ENCODE measurements at regions not wholly inside any gene's neighbourhood (a gene's known extent, or its start where the extent isn't known, plus 50 kb on each side); places are given as distances from the start of the nearest gene placed in this dataset.

GRCh38 chr9:16150938-16151650, 598.3 kb downstream of the CCDC171 start:
- H3K36me3 ChIP-seq (ENCODE audit: insufficient read depth, low read length): no peaks in the 10 kb centered on the region
- no peak overlapping the region for H3K4me2 ChIP-seq (ENCODE audit: insufficient read depth, low read length)
- H3K79me2 ChIP-seq (ENCODE audit: insufficient read depth, low read length): no peaks in the 10 kb centered on the region
- H3K27ac ChIP-seq (ENCODE audit: low read depth, low read length): no peak overlapping the region
- TF ChIP-seq, protein P1, sequence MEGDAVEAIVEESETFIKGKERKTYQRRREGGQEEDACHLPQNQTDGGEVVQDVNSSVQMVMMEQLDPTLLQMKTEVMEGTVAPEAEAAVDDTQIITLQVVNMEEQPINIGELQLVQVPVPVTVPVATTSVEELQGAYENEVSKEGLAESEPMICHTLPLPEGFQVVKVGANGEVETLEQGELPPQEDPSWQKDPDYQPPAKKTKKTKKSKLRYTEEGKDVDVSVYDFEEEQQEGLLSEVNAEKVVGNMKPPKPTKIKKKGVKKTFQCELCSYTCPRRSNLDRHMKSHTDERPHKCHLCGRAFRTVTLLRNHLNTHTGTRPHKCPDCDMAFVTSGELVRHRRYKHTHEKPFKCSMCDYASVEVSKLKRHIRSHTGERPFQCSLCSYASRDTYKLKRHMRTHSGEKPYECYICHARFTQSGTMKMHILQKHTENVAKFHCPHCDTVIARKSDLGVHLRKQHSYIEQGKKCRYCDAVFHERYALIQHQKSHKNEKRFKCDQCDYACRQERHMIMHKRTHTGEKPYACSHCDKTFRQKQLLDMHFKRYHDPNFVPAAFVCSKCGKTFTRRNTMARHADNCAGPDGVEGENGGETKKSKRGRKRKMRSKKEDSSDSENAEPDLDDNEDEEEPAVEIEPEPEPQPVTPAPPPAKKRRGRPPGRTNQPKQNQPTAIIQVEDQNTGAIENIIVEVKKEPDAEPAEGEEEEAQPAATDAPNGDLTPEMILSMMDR (IDR thresholded peaks at IDR 0.05; ENCODE audit: extremely low read depth, low read depth, low read length): no peak
- DNase-seq (ENCODE audit: insufficient read length, low spot score, missing footprints): no peak
- H2AFZ ChIP-seq (ENCODE audit: low read length): no peak overlapping the region
- H3K9me3 ChIP-seq (ENCODE audit: low read depth, low read length): no peaks in the 10 kb centered on the region
- H3K27me3 ChIP-seq (ENCODE audit: insufficient read depth, low read length): no peaks in the 10 kb centered on the region
- no peaks in the 10 kb centered on the region for H3K4me1 ChIP-seq (ENCODE audit: insufficient read depth, low read length)
- no peaks in the 10 kb centered on the region for H4K20me1 ChIP-seq (ENCODE audit: insufficient read depth, low read length)
- no peak overlapping the region for H3K4me3 ChIP-seq (ENCODE audit: insufficient read depth, low read length)

GRCh38 chr9:16152276-16153101, 599.6 kb downstream of the CCDC171 start:
- no peak for DNase-seq (ENCODE audit: insufficient read length, low spot score, missing footprints)
- Histone ChIP-seq H2AFZ (ENCODE audit: low read length) (no peak overlapping the region), H3K79me2 (ENCODE audit: insufficient read depth, low read length) (no peaks in the 10 kb centered on the region), H3K4me2 (ENCODE audit: insufficient read depth, low read length) (no peak overlapping the region), H4K20me1 (ENCODE audit: insufficient read depth, low read length) (no peaks in the 10 kb centered on the region), H3K4me3 (ENCODE audit: insufficient read depth, low read length) (no peak overlapping the region), H3K9me3 (ENCODE audit: low read depth, low read length) (no peaks in the 10 kb centered on the region), H3K36me3 (ENCODE audit: insufficient read depth, low read length) (no peaks in the 10 kb centered on the region), H3K4me1 (ENCODE audit: insufficient read depth, low read length) (no peaks in the 10 kb centered on the region), H3K27ac (ENCODE audit: low read depth, low read length) (no peak overlapping the region), H3K27me3 (ENCODE audit: insufficient read depth, low read length) (no peaks in the 10 kb centered on the region)
- TF ChIP-seq, protein P1 (IDR thresholded peaks at IDR 0.05; ENCODE audit: extremely low read depth, low read depth, low read length): no peak

GRCh38 chr9:16153221-16153620, 600.4 kb downstream of the CCDC171 start:
- Histone ChIP-seq H2AFZ (ENCODE audit: low read length) (no peak overlapping the region), H3K4me3 (ENCODE audit: insufficient read depth, low read length) (no peak overlapping the region), H3K4me1 (ENCODE audit: insufficient read depth, low read length) (no peaks in the 10 kb centered on the region), H4K20me1 (ENCODE audit: insufficient read depth, low read length) (no peaks in the 10 kb centered on the region), H3K27ac (ENCODE audit: low read depth, low read length) (no peak overlapping the region), H3K36me3 (ENCODE audit: insufficient read depth, low read length) (no peaks in the 10 kb centered on the region), H3K9me3 (ENCODE audit: low read depth, low read length) (no peaks in the 10 kb centered on the region), H3K79me2 (ENCODE audit: insufficient read depth, low read length) (no peaks in the 10 kb centered on the region), H3K4me2 (ENCODE audit: insufficient read depth, low read length) (no peak overlapping the region), H3K27me3 (ENCODE audit: insufficient read depth, low read length) (no peaks in the 10 kb centered on the region)
- TF ChIP-seq, protein P1 (IDR thresholded peaks at IDR 0.05; ENCODE audit: extremely low read depth, low read depth, low read length): no peak
- no peak for DNase-seq (ENCODE audit: insufficient read length, low spot score, missing footprints)

- no peaks in the 10 kb centered on the region for H3K36me3 ChIP-seq (ENCODE audit: insufficient read depth, low read length)
- TF ChIP-seq, protein P1 (IDR thresholded peaks at IDR 0.05; ENCODE audit: extremely low read depth, low read depth, low read length): no peak
- no peak overlapping the region for H3K4me2 ChIP-seq (ENCODE audit: insufficient read depth, low read length)
- H2AFZ ChIP-seq (ENCODE audit: low read length): no peak overlapping the region
- H3K27me3 ChIP-seq (ENCODE audit: insufficient read depth, low read length): no peaks in the 10 kb centered on the region
- no peaks in the 10 kb centered on the region for H4K20me1 ChIP-seq (ENCODE audit: insufficient read depth, low read length)
- no peaks in the 10 kb centered on the region for H3K79me2 ChIP-seq (ENCODE audit: insufficient read depth, low read length)
- no peak overlapping the region for H3K27ac ChIP-seq (ENCODE audit: low read depth, low read length)
- no peak for DNase-seq (ENCODE audit: insufficient read length, low spot score, missing footprints)
- no peaks in the 10 kb centered on the region for H3K4me1 ChIP-seq (ENCODE audit: insufficient read depth, low read length)
- H3K9me3 ChIP-seq (ENCODE audit: low read depth, low read length): no peaks in the 10 kb centered on the region
- H3K4me3 ChIP-seq (ENCODE audit: insufficient read depth, low read length): no peak overlapping the region
Measured at GRCh38 chr9:16153741-16154140, 600.9 kb downstream of the CCDC171 start.

Data from osteoblast (primary cell).